NCI-H2029 (cell line): ENCODE measurements at regions not wholly inside any gene's neighbourhood (a gene's known extent, or its start where the extent isn't known, plus 50 kb on each side); places are given as distances from the start of the nearest gene placed in this dataset.
A peak's percentile ranks its signal among the peaks of the same experiment; 100 is the strongest.

Experiments
- DNase-seq: peaks from one replicate; lab custom pipeline; 2025; lab: John Stamatoyannopoulos, UW

GRCh38 chr10:21092683-21093524, 195.8 kb upstream of the NEBL start:
- DNase-seq = no peak

DNA sequence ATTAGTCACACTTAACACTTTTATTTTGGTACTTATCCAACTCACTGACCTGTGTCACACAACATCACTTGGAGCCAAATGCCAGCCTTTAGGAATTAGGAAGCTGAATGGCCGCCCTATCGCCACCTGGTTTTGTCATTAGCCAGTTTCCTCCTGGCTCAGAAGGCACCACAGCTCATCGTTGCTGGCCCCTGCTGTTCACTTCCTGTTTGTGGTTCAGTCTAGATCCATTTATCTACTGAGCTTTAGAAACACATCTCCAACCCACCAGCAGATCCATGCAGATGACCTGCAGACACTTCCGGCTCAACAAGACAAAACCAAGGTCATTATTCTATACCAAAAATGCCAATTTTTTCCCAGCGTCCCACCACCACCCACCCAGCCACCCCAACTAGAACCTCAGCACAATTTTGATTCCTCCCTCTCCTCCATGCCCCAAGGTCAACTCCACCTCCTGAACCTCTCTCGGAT, 193.5 kb upstream of the NEBL start:
- DNase-seq = no peak

- no peak for DNase-seq
These were observed 190.4 kb upstream of the NEBL start for GRCh38 chr10:21087476-21087875.

DNA sequence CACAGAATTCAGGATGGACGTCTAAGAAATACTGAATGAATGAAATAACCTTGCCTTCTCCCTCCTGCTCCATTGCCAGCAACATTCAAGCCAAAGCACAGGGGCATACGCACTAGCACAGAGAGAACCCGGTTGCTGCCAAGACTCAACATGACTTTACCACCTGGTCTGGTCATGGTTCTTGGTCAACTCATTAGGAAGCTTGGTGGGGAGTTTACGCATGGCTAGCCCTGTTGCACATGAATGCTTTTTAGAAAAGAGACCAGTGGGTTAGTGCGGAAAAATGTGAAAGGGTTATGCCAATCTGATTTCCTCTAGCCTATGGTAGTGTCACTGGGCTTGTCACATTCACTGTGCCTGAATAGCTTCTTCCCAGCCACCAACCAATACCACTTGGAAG, 187.6 kb upstream of the NEBL start:
- no peak for DNase-seq

- peak; percentile 24 for DNase-seq
These were observed 186.8 kb upstream of the NEBL start for GRCh38 chr10:21083861-21084260.

- DNase-seq = no peak
These were observed 185.1 kb upstream of the NEBL start for GRCh38 chr10:21082206-21082605.

GRCh38 chr10:21080261-21080660, 183.2 kb upstream of the NEBL start:
- no peak for DNase-seq

DNA sequence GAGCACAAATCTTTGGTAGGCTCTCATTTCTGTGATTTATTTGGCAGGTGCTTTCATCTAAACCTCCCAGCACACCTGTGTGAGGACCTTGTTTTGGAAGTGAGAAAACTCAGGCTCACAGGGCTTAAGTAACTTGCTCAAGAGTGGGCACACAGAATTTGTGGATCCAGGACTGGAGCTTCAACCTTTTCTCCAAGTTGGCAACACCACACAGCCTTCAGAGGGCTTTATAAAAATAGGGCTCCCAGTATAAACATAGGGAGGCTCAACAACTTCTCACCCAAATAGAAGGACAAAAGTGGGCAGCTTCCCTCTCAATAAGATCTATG, 182.2 kb upstream of the NEBL start:
- DNase-seq = no peak

- DNase-seq = peak; percentile 22
These were observed 181.6 kb upstream of the NEBL start for GRCh38 chr10:21078410-21079329.

DNA sequence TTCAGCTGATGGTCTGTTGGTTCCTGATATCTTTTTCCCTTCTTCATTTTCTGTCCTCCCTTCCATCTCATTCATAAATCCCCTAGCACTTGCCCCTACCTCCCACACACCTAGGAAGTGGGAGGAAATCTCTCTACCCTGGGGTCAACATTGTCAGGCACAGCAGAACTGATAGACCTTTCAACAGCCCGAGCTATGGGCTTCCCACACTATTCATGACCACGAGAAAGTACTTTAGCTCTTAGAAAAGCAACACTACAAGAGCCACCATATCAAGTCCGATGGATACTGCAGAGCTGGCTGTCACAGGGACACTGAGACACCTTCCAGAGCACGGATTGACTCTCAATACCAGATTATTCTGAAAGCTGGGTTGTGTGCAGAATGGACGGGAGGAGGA, 180.6 kb upstream of the NEBL start:
- no peak for DNase-seq

- DNase-seq = no peak
These were observed 179.3 kb upstream of the NEBL start for GRCh38 chr10:21076381-21076780.

- DNase-seq = no peak
These were observed 178.8 kb upstream of the NEBL start for GRCh38 chr10:21075880-21076279.

DNA sequence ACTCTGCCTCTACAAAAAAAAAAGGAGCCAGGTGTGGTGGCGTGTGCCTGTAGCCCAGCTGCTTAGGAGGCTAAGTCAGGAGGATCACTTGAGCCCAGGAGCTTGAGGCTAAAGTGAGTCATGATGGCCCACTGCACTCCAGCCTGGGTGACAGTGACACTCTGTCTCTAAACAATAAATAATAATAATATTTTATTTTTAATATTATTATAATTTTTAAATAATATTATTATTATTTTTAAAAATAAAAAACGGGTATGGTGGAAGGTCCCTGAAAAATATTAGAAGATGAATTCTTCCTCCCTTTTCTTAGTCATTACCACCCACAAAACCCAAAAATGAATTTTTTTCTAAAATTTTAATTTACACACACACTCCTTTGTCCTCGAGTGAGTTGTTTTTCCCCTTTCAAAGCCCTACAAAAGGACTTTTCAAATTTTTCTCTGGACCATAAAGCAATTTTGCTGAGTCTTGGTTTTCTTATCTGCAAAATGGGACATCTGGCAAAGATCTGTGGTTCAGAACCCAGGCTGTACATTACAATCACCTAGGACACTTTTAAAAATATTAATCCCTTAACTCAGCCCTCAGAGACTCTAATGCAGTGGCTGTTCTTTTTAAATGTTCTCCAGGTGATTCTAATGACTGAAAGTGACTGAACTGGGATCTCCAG, 174.0 kb upstream of the NEBL start:
- no peak for DNase-seq

- DNase-seq = no peak
These were observed 173.0 kb upstream of the NEBL start for GRCh38 chr10:21069929-21070700.

GRCh38 chr10:21069278-21069677, 172.2 kb upstream of the NEBL start:
- DNase-seq = no peak

DNA sequence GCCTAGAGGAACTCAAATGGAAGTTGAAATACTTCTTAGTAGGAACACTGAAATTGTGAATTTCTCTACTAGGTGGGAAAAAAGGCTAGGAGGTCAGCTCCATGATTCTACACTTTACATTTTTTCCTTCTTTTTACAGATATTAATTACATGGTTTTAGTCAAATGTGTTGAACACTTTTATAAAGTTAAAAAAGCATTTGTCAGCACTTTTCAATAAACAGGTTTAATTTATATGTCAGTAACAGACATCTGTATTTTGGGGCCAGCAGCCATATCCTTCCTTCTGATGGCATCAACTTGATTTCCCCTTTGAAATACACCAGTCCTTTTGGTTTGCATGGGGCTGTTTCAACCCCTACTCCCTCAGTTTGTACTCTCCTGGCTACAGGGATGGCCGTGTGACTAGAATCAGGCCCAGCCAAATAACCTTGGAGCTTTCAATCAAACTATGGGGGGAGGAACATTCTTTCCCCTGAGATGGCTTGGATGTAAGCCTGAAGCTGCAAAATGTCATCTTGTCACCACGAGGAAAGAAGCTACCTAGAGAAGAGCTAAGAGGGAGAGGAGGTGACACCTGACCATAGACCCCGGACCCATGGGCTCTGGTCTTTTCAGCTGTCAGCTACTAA, 171.0 kb upstream of the NEBL start:
- no peak for DNase-seq

DNA sequence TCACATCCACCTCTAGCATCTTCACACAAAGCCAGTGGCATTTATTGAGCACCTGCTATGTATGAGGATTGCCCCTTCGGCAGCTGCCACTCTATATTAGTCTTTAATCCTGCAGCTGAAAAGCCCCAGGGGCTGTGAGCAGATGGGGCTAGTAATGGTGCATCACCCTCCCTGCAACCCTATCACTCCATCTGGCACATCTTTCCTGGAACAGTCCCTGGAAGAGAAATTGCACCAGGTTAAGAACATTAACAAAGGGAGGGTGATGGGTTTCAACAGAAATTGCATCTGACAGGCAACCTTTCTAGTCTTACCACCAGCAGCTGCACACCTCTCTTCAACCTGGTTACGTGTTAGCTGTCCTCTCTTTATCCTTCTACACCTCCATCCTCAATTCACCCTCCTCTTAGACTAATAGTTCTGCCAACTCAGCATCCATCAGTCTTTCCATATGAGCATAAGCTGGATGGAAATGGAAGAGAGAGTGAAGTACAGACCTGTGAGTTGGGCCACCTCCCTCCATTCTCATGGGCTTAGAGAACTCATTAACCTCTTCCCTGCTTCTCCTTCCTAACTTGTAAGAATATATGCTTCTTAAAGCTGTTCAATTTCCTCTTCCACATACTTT, 168.6 kb upstream of the NEBL start:
- no peak for DNase-seq

GRCh38 chr10:21061982-21062381, 164.9 kb upstream of the NEBL start:
- no peak for DNase-seq

DNA sequence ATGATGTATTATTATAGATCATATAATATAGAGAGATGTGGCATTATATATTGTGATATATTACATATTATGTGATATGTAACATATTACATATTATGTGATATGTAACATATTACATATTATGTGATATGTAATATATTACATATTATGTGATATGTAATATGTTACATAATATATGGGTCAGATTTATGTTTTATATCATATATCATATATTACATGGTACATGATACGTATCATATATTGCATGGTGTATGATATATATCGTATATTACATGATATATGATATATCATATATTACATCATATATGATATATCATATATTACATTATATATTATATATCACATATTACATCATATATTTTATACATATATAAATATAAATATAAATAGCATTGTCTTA, 164.1 kb upstream of the NEBL start:
- DNase-seq = no peak

DNA sequence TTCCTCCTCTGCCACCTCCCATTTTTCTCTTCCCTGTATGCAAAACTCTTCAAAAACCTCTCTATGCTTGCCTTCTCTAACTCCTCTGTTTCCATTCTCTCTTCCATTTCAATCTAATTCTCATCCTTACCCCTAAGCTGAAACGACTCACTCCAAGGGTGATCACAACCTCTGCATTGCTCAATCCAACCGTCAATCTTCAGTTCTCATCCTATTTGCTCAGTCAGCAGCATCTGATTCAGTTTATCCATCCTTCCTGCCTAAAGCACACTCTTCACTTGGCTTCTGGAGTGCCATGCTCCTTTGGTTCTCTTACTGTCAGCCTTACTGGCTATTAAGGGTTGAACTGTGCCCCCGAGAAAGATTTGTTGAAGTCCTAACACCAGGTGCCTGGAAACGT, 163.5 kb upstream of the NEBL start:
- DNase-seq = no peak

GRCh38 chr10:21057989-21058388, 160.9 kb upstream of the NEBL start:
- no peak for DNase-seq
